Stomach (tissue), 4 donors: ENCODE measurements at regions not wholly inside any gene's neighbourhood (a gene's known extent, or its start where the extent isn't known, plus 50 kb on each side); places are given as distances from the start of the nearest gene placed in this dataset.

Experiments
- EP300 ChIP-seq: sonication (generic); formaldehyde crosslinking; IDR thresholded peaks from one replicate; pipeline ENCODE4 v1.6.1; 2017; ENCODE audit warnings: antibody characterized with exemption
- TF ChIP-seq, protein P1 (sequence below), 7 experiments: fragments of 450-650 bp in 4 of 7; fragments of 200-600 bp in 3 of 7; sonication (generic) in 3 of 7; IDR thresholded peaks; one replicate each; pipeline ENCODE4 v1.5.1; 2016 to 2019; ENCODE audit warnings: antibody characterized with exemption in 7 of 7, control low read depth in 2 of 7, mild to moderate bottlenecking in 1 of 7

DNA sequence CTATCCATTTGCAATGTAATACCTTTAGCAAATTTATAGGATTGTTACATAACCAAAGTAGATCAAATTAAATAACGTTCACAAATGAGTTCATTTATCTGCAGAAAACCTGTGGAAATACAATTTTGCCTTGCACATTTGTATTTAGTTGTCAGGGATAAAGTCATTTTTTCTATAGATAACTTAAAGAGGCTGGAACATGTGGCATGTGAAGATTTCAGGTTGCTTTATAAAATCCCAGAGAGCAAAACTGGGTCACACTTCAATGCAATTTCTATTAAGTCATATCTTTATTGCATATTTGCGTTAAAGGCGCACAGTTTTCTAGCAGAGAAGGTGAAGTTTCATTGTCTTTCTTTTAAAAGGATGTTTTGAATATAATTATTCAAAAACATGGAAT is 342.4 kb downstream of the USP25 start:
- TF ChIP-seq, protein P1, sequence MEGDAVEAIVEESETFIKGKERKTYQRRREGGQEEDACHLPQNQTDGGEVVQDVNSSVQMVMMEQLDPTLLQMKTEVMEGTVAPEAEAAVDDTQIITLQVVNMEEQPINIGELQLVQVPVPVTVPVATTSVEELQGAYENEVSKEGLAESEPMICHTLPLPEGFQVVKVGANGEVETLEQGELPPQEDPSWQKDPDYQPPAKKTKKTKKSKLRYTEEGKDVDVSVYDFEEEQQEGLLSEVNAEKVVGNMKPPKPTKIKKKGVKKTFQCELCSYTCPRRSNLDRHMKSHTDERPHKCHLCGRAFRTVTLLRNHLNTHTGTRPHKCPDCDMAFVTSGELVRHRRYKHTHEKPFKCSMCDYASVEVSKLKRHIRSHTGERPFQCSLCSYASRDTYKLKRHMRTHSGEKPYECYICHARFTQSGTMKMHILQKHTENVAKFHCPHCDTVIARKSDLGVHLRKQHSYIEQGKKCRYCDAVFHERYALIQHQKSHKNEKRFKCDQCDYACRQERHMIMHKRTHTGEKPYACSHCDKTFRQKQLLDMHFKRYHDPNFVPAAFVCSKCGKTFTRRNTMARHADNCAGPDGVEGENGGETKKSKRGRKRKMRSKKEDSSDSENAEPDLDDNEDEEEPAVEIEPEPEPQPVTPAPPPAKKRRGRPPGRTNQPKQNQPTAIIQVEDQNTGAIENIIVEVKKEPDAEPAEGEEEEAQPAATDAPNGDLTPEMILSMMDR (IDR thresholded peaks at IDR 0.05): no peak
- no peak for TF ChIP-seq EP300
